Natural killer cell (primary cell): ENCODE measurements at regions not wholly inside any gene's neighbourhood (a gene's known extent, or its start where the extent isn't known, plus 50 kb on each side); places are given as distances from the start of the nearest gene placed in this dataset.

ENCODE experiments used
- ATAC-seq, 3 donors: fragments of 150-1000 bp in 2 of 3; fragments of 200-7000 bp in 1 of 3; cut with Tn5 transposase; 1 replicate in 1 of 3; 2 replicates in 2 of 3; pipeline ENCODE4 v1.10.0; 2021; ENCODE audit warnings: mild to moderate bottlenecking in 2 of 3, moderate library complexity in 2 of 3
- DNase-seq, 2 donors: peaks; one replicate each; pipeline versions ENCODE4 v3.0.0 to v3.0.0-alpha.2; 2013 to 2021; ENCODE audit warnings: mixed read lengths in 1 of 2
- H3K27ac ChIP-seq: one replicate; pipeline ENCODE4 v1.5.1; 2013; ENCODE audit warnings: mild to moderate bottlenecking, low read length
- H3K27me3 ChIP-seq: one replicate; pipeline ENCODE4 v1.6.1; 2013; ENCODE audit warnings: low read length; ENCODE audit not compliant: control insufficient read depth, insufficient read depth
- H3K36me3 ChIP-seq: one replicate; pipeline ENCODE4 v1.6.1; 2013; ENCODE audit warnings: low read length; ENCODE audit not compliant: control insufficient read depth, insufficient read depth
- H3K4me1 ChIP-seq: one replicate; pipeline ENCODE4 v1.6.1; 2013; ENCODE audit warnings: low read length; ENCODE audit not compliant: control insufficient read depth, insufficient read depth
- H3K4me3 ChIP-seq: one replicate; pipeline ENCODE4 v1.5.1; 2013; ENCODE audit warnings: low read length
- H3K9me3 ChIP-seq: one replicate; pipeline ENCODE4 v1.6.1; 2013; ENCODE audit warnings: low read length; ENCODE audit not compliant: control insufficient read depth, insufficient read depth
- H3K27ac Mint-ChIP-seq, 2 donors: one replicate each; pipeline ENCODE4 v1.8.0; 2022; ENCODE audit warnings: mild to moderate bottlenecking in 2 of 2, mixed read lengths in 2 of 2, moderate library complexity in 1 of 2
- H3K27me3 Mint-ChIP-seq, 2 donors: one replicate each; pipeline ENCODE4 v1.8.0; 2022; ENCODE audit warnings: low read depth in 2 of 2, mixed read lengths in 2 of 2
- H3K36me3 Mint-ChIP-seq: one replicate; pipeline ENCODE4 v1.8.0; 2022; ENCODE audit warnings: mixed read lengths
- H3K4me1 Mint-ChIP-seq, 2 donors: one replicate each; pipeline ENCODE4 v1.8.0; 2022; ENCODE audit warnings: mixed read lengths in 2 of 2
- H3K4me3 Mint-ChIP-seq: one replicate; pipeline ENCODE4 v1.8.0; 2022; ENCODE audit warnings: mild to moderate bottlenecking, moderate library complexity, mixed read lengths
- H3K9me3 Mint-ChIP-seq, 2 donors: one replicate each; pipeline ENCODE4 v1.8.0; 2022; ENCODE audit warnings: mixed read lengths in 2 of 2
- CTCF ChIP-seq: fragments of 200-600 bp; IDR thresholded peaks from one replicate; pipeline ENCODE4 v1.8.0; 2022; ENCODE audit warnings: antibody characterized with exemption
- WGBS: methylation state at CpG from one replicate; pipeline ENCODE4 v1.1.7; 2013; ENCODE audit warnings: missing lambda C conversion rate; ENCODE audit not compliant: insufficient coverage; 5-methylcytosine and 5-hydroxymethylcytosine counted together
- intact Hi-C: fragments of 100-400 bp; cut with micrococcal nuclease; formaldehyde crosslinking; loops from one replicate; pipeline ENCODE4 v1.14.2; 2022

DNA sequence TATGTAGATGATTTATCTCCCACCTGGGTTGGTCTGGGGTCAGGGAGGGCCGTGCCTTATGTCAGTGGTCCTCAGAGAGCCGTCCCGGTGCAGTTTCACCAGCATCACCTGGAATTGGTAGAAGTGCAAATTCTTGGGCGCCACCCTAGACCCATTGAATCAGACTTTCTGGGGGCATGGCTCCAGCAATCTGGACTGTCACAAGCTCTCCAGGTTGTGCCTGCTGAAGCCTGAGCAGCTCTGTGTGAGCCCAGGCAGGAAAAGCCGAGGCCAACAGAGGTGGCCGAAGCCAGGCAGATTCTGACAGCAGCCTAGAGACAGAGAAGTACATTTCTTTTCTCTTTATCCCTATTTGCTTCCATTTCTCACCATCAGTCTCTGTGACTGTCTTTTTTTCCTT lies 98.4 kb upstream of the SEC11C start:
- Histone ChIP-seq H3K4me3 (no peak overlapping the region), H3K4me1 (no peaks in the 10 kb centered on the region), H3K27me3 (no peaks in the 10 kb centered on the region), H3K27ac (no peak overlapping the region), H3K9me3 (no peaks in the 10 kb centered on the region), H3K36me3 (no peaks in the 10 kb centered on the region)
- H3K36me3 Mint-ChIP-seq, result no peaks in the 10 kb centered on the region
- H3K4me1 Mint-ChIP-seq, result no peaks in the 10 kb centered on the region
- 79% methylated on average over 6 of the region's 6 CpGs for WGBS
- ATAC-seq (no peak), DNase-seq (no peak)
- H3K27ac Mint-ChIP-seq, result no peak overlapping the region
- TF ChIP-seq CTCF, result no peak
- intact Hi-C loops, result no loop called here
- H3K27me3 Mint-ChIP-seq, result peaks cover 0 to 4% of the 10 kb centered on the region in 2 donors
- no peaks in the 10 kb centered on the region for H3K9me3 Mint-ChIP-seq
- no peak overlapping the region for H3K4me3 Mint-ChIP-seq

- no peaks in the 10 kb centered on the region for H3K27me3 ChIP-seq
- ATAC-seq (no peak), DNase-seq (no peak)
- no peaks in the 10 kb centered on the region for H3K9me3 Mint-ChIP-seq
- no peak overlapping the region for H3K4me3 Mint-ChIP-seq
- H3K36me3 ChIP-seq, result no peaks in the 10 kb centered on the region
- no peak overlapping the region for H3K27ac Mint-ChIP-seq
- H3K27me3 Mint-ChIP-seq, result peaks cover 3 to 6% of the 10 kb centered on the region in 2 donors
- no peaks in the 10 kb centered on the region for H3K4me1 Mint-ChIP-seq
- intact Hi-C loops, result no loop called here
- 91% methylated on average over 9 of the region's 10 CpGs for WGBS
- no peaks in the 10 kb centered on the region for H3K36me3 Mint-ChIP-seq
- TF ChIP-seq CTCF, result no peak
- H3K4me1 ChIP-seq, result no peaks in the 10 kb centered on the region
- H3K9me3 ChIP-seq, result no peaks in the 10 kb centered on the region
- H3K4me3 ChIP-seq, result no peak overlapping the region
- no peak overlapping the region for H3K27ac ChIP-seq
Measured at GRCh38 chr18:59041819-59042815, 97.6 kb upstream of the SEC11C start.

DNA sequence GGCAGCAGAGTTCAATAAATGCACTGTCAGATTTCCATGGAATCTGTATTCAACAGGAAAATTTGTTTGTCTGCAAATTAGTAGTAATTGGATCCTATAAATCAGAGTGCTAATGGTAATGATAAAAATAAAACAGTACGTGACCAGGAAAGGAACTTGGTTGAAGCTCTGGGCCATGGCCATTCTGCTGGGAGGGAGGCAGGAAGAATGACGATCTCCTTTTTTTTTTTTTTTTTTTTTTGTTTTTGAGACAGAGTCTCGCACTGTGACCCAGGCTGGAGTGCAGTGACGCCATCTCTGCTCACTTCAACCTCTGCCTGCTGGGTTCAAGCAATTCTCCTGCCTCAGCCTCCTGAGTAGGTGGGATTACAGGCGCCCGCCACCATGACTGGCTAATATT lies 94.8 kb upstream of the SEC11C start:
- Mint-ChIP-seq H3K9me3 (no peaks in the 10 kb centered on the region), H3K4me1 (no peaks in the 10 kb centered on the region), H3K4me3 (no peak overlapping the region), H3K27me3 (peaks cover 4 to 8% of the 10 kb centered on the region in 2 donors), H3K27ac (no peak overlapping the region), H3K36me3 (no peaks in the 10 kb centered on the region)
- no peaks in the 10 kb centered on the region for H3K4me1 ChIP-seq
- ATAC-seq, result no peak
- H3K9me3 ChIP-seq, result no peaks in the 10 kb centered on the region
- H3K4me3 ChIP-seq, result no peak overlapping the region
- no peaks in the 10 kb centered on the region for H3K36me3 ChIP-seq
- no peak overlapping the region for H3K27ac ChIP-seq
- no peaks in the 10 kb centered on the region for H3K27me3 ChIP-seq
- DNase-seq, result no peak
- intact Hi-C loops, result no loop called here
- 93% methylated on average over 6 of the region's 6 CpGs for WGBS
- TF ChIP-seq CTCF, result no peak
